Fibroblast of the aortic adventitia (primary cell): ENCODE measurements at regions not wholly inside any gene's neighbourhood (a gene's known extent, or its start where the extent isn't known, plus 50 kb on each side); places are given as distances from the start of the nearest gene placed in this dataset.

Experiments used
- DNase-seq: peaks from one replicate; pipeline ENCODE4 v3.0.0-alpha.2; 2010; ENCODE audit warnings: low read depth
- H3K4me3 ChIP-seq: 2 replicates; pipeline ENCODE4 v1.5.1; 2011; ENCODE audit warnings: low read depth, mild to moderate bottlenecking, control low read depth, low read length, moderate library complexity
- TF ChIP-seq, protein P1 (sequence below): IDR thresholded peaks from 2 replicates; pipeline ENCODE4 v1.5.1; 2011; ENCODE audit warnings: mild to moderate bottlenecking, low read length, control low read depth, inconsistent platforms; ENCODE audit not compliant: insufficient read depth

DNA sequence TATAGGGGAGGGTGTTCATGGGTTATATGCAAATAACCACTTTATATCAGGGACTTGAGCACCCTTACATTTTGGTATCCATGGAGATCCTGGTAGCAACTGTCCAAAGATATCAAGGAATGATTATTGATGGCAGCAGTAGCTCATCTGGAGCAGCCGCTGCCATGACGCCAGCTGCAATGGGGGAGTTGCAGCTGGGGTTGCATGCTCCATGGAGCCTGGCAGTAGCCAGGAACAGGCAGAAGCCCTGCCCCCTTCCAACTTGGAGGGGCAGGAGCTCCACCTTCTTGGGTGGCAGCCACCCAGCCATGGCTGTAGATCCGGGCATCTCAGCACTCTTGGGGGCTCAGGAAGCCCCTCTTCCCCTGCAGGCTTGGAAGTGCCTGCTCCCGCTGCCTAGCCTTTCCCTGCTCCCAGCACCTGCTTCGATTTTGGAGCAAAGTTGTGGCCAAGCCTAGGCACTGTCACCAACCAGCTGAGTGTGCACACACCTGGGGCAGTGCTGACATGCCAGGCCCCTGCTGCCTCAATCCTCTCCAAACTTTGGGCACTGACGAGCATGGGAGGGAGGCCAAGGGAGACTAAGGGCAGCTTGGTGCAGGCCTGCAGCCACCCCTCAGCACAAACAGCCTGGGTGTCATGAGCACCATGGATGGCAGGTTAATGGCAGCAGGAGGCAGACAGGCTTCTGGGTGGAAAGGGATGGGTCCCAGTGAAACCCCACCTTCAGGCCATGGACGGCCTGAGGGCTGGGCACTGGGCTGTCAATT is 235.6 kb upstream of the CSNK1A1L start:
- no peak overlapping the region for H3K4me3 ChIP-seq
- DNase-seq = no peak
- TF ChIP-seq, protein P1, sequence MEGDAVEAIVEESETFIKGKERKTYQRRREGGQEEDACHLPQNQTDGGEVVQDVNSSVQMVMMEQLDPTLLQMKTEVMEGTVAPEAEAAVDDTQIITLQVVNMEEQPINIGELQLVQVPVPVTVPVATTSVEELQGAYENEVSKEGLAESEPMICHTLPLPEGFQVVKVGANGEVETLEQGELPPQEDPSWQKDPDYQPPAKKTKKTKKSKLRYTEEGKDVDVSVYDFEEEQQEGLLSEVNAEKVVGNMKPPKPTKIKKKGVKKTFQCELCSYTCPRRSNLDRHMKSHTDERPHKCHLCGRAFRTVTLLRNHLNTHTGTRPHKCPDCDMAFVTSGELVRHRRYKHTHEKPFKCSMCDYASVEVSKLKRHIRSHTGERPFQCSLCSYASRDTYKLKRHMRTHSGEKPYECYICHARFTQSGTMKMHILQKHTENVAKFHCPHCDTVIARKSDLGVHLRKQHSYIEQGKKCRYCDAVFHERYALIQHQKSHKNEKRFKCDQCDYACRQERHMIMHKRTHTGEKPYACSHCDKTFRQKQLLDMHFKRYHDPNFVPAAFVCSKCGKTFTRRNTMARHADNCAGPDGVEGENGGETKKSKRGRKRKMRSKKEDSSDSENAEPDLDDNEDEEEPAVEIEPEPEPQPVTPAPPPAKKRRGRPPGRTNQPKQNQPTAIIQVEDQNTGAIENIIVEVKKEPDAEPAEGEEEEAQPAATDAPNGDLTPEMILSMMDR = no peak

DNA sequence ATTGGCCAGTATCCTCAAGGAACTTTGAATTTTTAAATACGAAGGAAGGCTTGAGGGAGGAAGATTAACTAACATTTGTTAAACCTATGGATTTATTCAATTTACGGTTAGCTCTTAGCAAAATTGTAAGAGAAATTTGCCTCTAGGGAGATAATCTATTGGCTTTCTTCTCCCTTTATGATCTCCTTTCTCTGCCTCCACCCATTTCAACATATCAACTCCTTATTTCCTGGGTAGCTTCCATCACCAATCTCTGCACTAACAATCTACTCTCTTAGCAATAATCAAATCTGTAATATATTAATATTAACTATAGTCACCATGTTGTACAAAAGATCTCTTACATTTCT is 233.9 kb upstream of the CSNK1A1L start:
- no peak for DNase-seq
- TF ChIP-seq, protein P1 = no peak

DNA sequence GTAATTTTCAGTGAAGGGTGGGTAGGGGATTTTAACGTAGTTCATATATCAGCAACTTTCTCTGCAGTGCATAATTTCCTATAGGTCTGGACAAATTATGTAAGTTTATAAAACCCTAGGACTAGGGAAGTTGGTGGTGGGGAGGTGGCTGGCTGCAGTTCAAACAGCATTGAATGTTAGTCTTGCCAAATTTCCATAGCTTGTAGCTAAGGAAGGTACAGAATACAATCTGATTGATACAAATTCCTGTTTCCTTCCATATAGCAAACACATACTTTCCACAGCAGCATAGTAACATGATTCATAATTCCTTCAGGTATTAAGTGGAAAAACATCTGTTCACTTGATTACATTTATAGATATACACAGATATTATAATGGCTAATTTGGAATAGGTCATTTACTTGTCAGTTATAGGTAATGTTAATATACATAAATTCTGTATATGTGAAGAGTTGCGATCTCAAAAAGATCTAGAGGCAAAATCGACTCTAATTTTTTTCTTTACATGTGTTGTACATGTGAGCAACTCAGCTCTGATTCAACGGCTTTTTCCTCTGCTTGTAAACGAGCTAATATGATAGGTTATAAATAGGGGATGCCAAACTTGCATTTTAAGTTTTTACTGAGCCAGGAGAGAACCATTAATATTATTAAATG is 233.4 kb upstream of the CSNK1A1L start:
- no peak for DNase-seq
- H3K4me3 ChIP-seq = no peak overlapping the region
- TF ChIP-seq, protein P1 = no peak

More for the DNA sequence above, 233.9 kb upstream of the CSNK1A1L start:
- H3K4me3 ChIP-seq = no peak overlapping the region

DNA sequence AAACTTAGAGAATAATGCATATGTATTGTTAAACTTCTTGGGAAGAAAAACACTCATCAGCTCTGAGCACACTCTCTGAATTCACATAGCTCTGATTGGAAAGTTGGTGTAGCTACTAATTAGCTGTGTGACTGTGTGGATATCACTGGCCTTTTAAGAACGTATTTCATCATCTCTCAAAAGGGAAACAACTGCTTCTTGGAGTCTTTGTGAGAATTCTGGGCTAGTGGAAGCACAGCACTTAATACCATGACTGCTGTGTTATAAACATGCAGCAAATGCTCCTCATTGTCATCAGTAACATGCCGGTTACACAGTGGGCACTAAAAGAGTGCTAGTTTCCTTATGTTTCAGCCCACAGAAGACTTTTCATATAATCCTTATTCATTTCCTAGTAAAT is 220.9 kb upstream of the CSNK1A1L start:
- peak; percentile 18 for DNase-seq

DNA sequence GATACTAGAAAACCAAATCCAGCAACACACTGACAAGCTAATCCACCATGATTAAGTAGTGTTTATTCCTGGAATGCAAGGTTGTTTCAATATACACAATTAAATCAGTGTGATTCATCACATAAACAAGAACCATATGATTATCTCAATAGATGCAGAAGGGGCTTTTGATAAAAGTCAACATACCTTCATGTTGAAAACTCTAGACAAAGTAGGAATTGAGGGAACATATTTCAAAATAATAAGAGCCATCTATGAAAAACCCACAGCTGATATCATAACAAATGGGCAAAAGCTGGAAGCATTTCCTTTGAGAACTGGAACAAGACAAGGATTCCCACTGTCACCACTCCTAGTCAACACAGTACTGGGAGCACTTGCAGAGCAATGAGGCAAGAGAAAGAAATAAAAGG is 213.6 kb upstream of the CSNK1A1L start:
- peak; percentile 57 for DNase-seq
- TF ChIP-seq, protein P1 = no peak

More for the DNA sequence above, 220.9 kb upstream of the CSNK1A1L start:
- H3K4me3 ChIP-seq = no peak overlapping the region
- TF ChIP-seq, protein P1 = no peak

DNA sequence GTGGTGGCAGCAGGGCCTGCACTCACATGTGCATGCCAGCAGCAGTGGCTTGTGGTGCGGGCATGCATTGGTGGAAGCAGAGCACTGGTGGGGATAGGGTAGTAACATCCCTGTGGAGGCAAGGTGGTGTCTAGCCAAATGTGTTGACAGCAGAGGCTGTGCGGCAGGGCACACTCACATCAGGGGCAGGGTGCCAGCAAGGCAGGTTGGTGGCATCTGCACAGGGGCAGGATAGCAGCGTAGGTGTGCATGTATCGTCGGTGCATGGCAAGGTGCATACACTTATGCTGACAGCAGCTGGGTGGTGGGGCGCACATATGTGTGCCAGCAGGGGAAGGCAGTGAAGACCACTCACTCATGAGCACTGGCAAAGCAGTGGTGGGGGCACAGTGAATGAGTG is 211.5 kb upstream of the CSNK1A1L start:
- H3K4me3 ChIP-seq = no peak overlapping the region
- TF ChIP-seq, protein P1 = no peak

More for the DNA sequence above, 213.6 kb upstream of the CSNK1A1L start:
- no peak overlapping the region for H3K4me3 ChIP-seq

More for the DNA sequence above, 211.5 kb upstream of the CSNK1A1L start:
- no peak for DNase-seq
